ENCODE measurements at regions not wholly inside any gene's neighbourhood (a gene's known extent, or its start where the extent isn't known, plus 50 kb on each side); places are given as distances from the start of the nearest gene placed in this dataset.

- ChIA-PET CTCF (ENCODE audit: partially characterized antibody) (interaction anchor here (0.7 kb wide), 1 partner anchor 344 kb away, joined by 5 read pairs; no protein-coding TSS in a partner anchor), POLR2A (ENCODE audit: partially characterized antibody) (no interaction called here)
- Histone ChIP-seq H4K8ac (ENCODE audit: extremely low read depth, insufficient read depth, low read length) (no peak overlapping the region), H4K91ac (replicated peaks; ENCODE audit: insufficient read length, low read length) (no peak overlapping the region), H3K27me3 (replicated peaks in 1 of 4; ENCODE audit: control insufficient read depth in 3 of 4, extremely low read depth in 1 of 4, insufficient read depth in 3 of 4, low read length in 3 of 4) (no peaks in the 10 kb centered on the region), H3K9ac (replicated peaks in 1 of 4; ENCODE audit: extremely low read depth in 1 of 4, low read depth in 3 of 4, low read length in 3 of 4) (no peak overlapping the region; a peak in 1 of 7 replicates), H2BK120ac (replicated peaks; ENCODE audit: low read depth, low read length) (no peak overlapping the region), H3K79me2 (ENCODE audit: control insufficient read depth in 1 of 2, insufficient read depth in 2 of 2, low read length in 2 of 2) (no peaks in the 10 kb centered on the region), H3K4me1 (replicated peaks in 1 of 4; ENCODE audit: control insufficient read depth in 3 of 4, insufficient read depth in 4 of 4, low read length in 3 of 4) (no peaks in the 10 kb centered on the region), H3K56ac (replicated peaks; ENCODE audit: insufficient read length, low read depth, low read length) (no peak overlapping the region), H3K18ac (ENCODE audit: extremely low read depth, low read length) (no peak overlapping the region), H3K23me2 (ENCODE audit: low read depth, low read length) (no peaks in the 10 kb centered on the region), H2BK12ac (ENCODE audit: low read depth, low read length) (no peak overlapping the region), H3K23ac (ENCODE audit: insufficient read length) (no peak overlapping the region), H3K27ac (ENCODE audit: low read depth, low read length) (no peak overlapping the region), H2BK20ac (ENCODE audit: low read length) (no peak overlapping the region), H3K4ac (replicated peaks; ENCODE audit: insufficient read length, low read depth, low read length) (no peak overlapping the region), H3K14ac (ENCODE audit: insufficient read length) (no peak overlapping the region), H2BK15ac (ENCODE audit: low read length) (no peak overlapping the region), H2AFZ (ENCODE audit: low read length) (no peak overlapping the region), H4K5ac (ENCODE audit: insufficient read length, low read depth, low read length) (no peak overlapping the region), H3K9me3 (ENCODE audit: insufficient read depth in 2 of 2, low read depth in 1 of 2, low read length in 1 of 2) (no peaks in the 10 kb centered on the region), H3K79me1 (ENCODE audit: low read depth, low read length) (no peaks in the 10 kb centered on the region), H4K20me1 (replicated peaks in 1 of 2; ENCODE audit: control insufficient read depth in 1 of 2, insufficient read depth in 2 of 2, low read length in 2 of 2) (no peaks in the 10 kb centered on the region), H3K36me3 (ENCODE audit: control insufficient read depth in 2 of 4, insufficient read depth in 4 of 4, low read length in 3 of 4) (no peaks in the 10 kb centered on the region), H2BK5ac (ENCODE audit: low read depth, low read length) (no peak overlapping the region), H2AK5ac (ENCODE audit: low read depth, low read length) (no peak overlapping the region), H3K4me3 (ENCODE audit: extremely low read depth in 1 of 4, insufficient read depth in 2 of 4, low read depth in 3 of 4, low read length in 4 of 4) (no peak overlapping the region), H3K4me2 (ENCODE audit: insufficient read depth in 1 of 2, low read depth in 2 of 2, low read length in 2 of 2) (no peak overlapping the region)
- DNase-seq (ENCODE audit: low read depth in 1 of 2, low spot score in 2 of 2) (no peak), FAIRE-seq (no peak)
- no peak for TF ChIP-seq JUND (IDR thresholded peaks at IDR 0.05; ENCODE audit: low read length)
- TF ChIP-seq POLR2AphosphoS5 (IDR thresholded peaks at IDR 0.05; ENCODE audit: low read depth, low read length), result no peak
- TF ChIP-seq BRCA1 (IDR thresholded peaks at IDR 0.05; ENCODE audit: low read depth, low read length), result no peak
- no peak for TF ChIP-seq TEAD4 (IDR thresholded peaks at IDR 0.05; ENCODE audit: low read depth, low read length)
- no peak for TF ChIP-seq SRF (IDR thresholded peaks at IDR 0.05; ENCODE audit: low read depth, low read length)
- WGBS, 2 experiments (ENCODE audit: extremely low coverage in 1 of 2, insufficient coverage in 1 of 2, insufficient read length in 1 of 2, insufficient replicate concordance in 2 of 2, low coverage in 1 of 2, low lambda C conversion rate in 2 of 2, missing lambda C conversion rate in 1 of 2), result 69% methylated on average over 1 of the region's 1 CpG; no CpG with 5 or more reads in 1 of the 2 experiments
Measured at GRCh38 chr5:156052656-156053055, 274.3 kb upstream of the SGCD start.

All from H1 (cell line).